ENCODE measurements at regions not wholly inside any gene's neighbourhood (a gene's known extent, or its start where the extent isn't known, plus 50 kb on each side); places are given as distances from the start of the nearest gene placed in this dataset.

DNA sequence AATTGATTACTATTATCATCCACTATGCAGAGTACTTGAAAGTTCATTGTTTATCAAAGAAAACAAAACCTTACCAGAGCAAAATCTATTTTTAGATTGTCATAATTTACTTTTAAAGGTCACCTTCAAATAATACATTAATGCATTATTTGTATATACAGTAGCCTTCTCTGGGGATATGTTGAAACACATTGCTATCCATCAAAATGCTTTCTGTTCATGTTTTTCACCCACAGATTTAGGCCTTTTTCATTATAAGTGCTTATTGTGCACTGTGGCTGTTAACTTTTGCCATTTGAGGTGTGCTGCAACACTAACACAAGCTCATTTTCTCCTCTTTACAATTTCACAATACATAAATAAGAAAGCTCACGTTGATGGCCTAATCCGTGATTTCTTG, 74.1 kb upstream of the ANKRD50 start:
- no peak for DNase-seq

DNA sequence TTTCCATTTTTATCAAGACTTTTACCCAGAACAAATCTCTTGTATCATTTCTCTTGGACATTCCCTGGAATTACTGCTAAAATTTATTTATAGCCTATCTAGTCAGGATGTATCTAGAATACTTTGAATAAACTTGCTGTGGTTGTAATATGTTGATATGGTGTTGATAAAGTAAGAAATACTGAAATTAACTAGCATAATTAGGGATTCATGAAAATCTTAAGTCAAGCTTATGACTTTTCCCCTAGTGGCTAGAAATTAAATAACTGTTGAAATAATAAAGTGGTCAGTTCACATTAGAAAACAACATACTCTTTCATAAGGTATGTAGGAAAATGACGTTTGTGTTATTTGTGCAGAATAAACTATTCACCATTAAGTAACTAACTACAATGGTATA, 73.1 kb upstream of the ANKRD50 start:
- DNase-seq, result no peak

DNA sequence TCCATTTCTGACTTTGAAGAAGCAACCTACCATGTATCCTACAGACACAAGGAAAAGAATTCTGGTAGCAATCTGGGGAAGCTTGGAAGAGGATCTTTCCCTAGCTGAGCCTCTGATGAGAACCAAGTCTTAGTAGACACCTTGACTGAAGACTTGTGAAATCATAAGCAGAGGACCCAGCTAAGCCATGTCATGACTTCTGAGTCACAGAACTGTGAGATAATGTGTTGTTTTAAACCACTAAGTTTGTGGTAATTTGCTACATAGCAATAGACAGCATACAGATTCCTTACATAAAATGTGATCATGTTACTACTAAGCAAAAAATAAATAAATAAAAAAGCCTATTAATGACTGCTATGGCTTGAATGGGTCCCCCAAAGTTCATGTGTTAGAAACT, 71.3 kb upstream of the ANKRD50 start:
- DNase-seq, result no peak

DNA sequence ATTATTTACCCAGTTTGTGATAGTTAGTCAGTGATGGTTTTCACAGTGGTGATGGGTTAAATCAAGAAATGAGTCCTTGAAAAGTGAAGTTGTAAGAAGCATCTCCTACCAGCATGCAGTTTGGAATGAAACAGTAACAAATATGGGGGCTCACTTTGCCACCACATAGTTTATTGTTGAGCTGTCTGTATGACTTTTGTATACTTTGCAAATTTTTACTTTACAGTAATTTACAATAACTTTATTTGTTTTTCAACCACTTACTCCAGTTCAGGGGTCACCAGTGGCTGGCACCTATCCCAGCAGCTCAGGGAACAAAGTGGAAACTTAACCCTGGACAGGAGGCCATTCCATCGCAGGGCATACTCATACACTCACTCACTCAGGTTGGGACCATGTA, 64.5 kb upstream of the ANKRD50 start:
- DNase-seq, result no peak

DNA sequence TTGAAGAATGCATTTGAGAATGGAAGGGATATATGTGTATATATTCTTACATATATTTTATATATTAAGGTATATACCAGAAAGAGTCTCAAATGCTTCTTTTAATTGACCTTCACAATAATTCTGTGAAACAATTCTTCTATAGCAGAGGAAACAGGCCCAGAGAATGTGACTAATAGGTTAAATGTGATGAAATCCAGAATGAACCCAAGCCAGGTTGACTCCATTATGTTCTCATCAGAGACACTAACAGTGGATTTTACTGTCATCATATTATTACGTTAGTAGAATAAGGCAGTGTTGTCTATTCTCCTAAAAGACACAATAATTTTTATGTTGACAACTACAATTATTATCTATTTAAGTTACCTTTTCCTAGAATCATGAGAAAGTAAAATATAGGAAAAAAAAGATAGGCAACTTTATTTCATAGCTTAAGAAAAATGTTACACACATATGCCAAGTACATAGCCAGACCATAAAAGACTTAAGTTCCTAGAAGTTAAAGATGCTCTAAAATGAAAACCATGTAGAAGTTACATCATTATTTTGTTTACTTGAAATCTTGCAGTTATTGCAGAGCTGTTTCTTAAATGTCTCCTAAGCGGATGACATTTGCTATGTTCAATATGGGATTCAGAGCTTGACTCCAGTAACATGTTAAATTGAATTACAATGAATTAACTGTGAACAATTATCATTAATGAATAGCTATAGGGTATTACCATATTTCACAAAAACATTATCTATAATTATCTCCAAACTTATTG, 56.2 kb upstream of the ANKRD50 start:
- DNase-seq, result no peak

DNA sequence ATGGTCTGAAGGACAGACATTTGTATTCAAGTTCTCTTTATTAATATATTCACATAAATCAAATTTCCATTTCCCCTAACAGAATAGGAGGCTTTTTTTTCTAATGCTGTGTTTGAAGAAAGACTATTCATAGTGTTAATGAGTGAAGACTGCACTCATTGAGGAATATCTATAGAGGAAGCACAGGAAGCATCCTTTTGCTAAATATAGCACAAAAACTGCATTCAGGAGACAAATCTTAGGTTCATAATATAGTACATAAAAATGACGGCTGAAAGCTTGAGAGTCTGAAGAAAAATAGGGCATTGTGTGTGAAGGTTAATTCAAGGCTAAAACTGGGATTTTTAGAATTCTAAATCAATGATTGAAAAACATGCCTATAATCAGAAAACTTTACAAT, 50.4 kb upstream of the ANKRD50 start:
- no peak for DNase-seq

Data from NCI-H1048 (cell line).